Spinal cord (tissue), 9 donors: ENCODE measurements at regions not wholly inside any gene's neighbourhood (a gene's known extent, or its start where the extent isn't known, plus 50 kb on each side); places are given as distances from the start of the nearest gene placed in this dataset.

ENCODE experiments used
- DNase-seq, 6 donors: peaks; one replicate each; pipeline versions ENCODE4 v3.0.0 to v3.0.0-alpha.2; 2013 to 2015; ENCODE audit warnings: low spot score in 6 of 6, low read depth in 4 of 6
- H3K27ac ChIP-seq: one replicate; pipeline ENCODE4 v1.5.1; 2013; ENCODE audit warnings: low read depth, low read length, control low read depth
- H3K27me3 ChIP-seq: one replicate; pipeline ENCODE4 v1.6.1; 2013; ENCODE audit warnings: low read length; ENCODE audit not compliant: control insufficient read depth, insufficient read depth
- H3K36me3 ChIP-seq: one replicate; pipeline ENCODE4 v1.6.1; 2013; ENCODE audit warnings: low read length; ENCODE audit not compliant: control insufficient read depth, insufficient read depth
- H3K4me1 ChIP-seq: one replicate; pipeline ENCODE4 v1.6.1; 2013; ENCODE audit warnings: low read length; ENCODE audit not compliant: control insufficient read depth, insufficient read depth
- H3K4me3 ChIP-seq: one replicate; pipeline ENCODE4 v1.5.1; 2013; ENCODE audit warnings: low read depth, low read length, control low read depth
- H3K9me3 ChIP-seq: one replicate; pipeline ENCODE4 v1.6.1; 2013; ENCODE audit warnings: low read length; ENCODE audit not compliant: control insufficient read depth, insufficient read depth
- WGBS: methylation state at CpG from one replicate; pipeline ENCODE4 v1.1.5; 2013; ENCODE audit warnings: missing lambda C conversion rate; ENCODE audit not compliant: insufficient coverage; 5-methylcytosine and 5-hydroxymethylcytosine counted together
- donor health status: healthy.

DNA sequence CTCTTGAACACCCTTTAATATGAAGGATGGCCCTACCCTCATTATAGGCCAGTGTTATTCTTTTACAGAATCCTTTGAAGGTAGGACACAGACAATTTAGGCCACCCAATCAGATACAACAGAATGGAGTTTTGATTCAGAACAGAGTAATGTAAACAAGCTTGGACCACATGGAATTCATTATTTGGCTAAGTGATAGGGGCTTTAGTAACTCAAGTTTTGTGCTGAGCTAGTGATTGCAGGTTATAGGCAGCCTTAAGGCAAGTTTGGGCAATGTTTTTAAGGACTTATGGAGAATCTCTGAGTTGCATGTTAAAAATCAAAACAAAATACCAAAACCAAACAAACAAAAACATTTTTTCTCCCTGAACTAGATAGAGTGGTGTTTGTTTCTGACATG lies 312.1 kb upstream of the ROBO1 start:
- H3K36me3 ChIP-seq = no peaks in the 10 kb centered on the region
- no peak for DNase-seq
- H3K4me3 ChIP-seq = no peak overlapping the region
- no peak overlapping the region for H3K27ac ChIP-seq
- H3K4me1 ChIP-seq = no peaks in the 10 kb centered on the region
- H3K27me3 ChIP-seq = no peaks in the 10 kb centered on the region
- H3K9me3 ChIP-seq = peaks cover 2% of the 10 kb centered on the region

DNA sequence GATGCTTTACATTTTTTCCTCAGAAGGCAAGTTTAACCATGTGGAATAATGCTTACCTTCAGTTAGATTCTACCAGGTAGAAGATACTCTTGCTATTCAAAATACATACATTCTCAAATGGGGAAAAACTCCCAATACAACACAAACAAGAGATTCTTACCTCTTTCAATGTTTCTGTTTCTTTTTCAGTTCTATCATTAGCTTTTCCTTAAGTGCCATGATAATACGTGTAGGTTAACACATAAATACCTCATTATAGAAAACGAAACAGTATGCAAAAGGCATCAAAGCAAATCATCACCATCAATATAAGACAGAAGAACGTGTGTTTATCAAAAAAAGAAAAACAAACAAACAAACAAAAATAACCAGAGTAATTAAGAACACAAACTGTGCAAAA lies 300.7 kb upstream of the ROBO1 start:
- 100% methylated on average over 1 of the region's 3 CpGs for WGBS
- no peaks in the 10 kb centered on the region for H3K4me1 ChIP-seq

DNA sequence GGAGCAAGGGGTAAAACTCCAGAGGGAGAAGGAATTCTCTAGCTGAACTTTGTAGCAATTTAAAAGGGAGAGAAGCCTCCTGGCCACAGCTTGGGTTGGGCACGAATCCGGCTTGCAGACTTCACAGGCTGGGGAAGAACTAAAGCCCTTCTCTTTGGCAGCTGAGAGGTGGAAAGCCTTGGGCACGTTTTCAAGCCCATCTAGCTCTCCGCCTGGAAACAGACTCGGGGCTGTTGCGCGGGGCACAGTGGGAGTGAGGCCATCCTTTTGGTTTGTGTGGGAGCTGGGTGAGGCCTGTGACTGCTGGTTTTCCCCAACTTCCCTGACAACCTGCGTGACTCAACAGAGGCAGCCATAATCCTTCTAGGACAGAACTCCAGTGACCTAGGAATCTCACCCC lies 295.7 kb upstream of the ROBO1 start:
- WGBS = 94% methylated on average over 8 of the region's 8 CpGs
- no peaks in the 10 kb centered on the region for H3K27me3 ChIP-seq

More for the DNA sequence above, 300.7 kb upstream of the ROBO1 start:
- Histone ChIP-seq H3K4me3 (no peak overlapping the region), H3K27me3 (no peaks in the 10 kb centered on the region), H3K27ac (no peak overlapping the region), H3K36me3 (no peaks in the 10 kb centered on the region), H3K9me3 (no peaks in the 10 kb centered on the region)
- no peak for DNase-seq

DNA sequence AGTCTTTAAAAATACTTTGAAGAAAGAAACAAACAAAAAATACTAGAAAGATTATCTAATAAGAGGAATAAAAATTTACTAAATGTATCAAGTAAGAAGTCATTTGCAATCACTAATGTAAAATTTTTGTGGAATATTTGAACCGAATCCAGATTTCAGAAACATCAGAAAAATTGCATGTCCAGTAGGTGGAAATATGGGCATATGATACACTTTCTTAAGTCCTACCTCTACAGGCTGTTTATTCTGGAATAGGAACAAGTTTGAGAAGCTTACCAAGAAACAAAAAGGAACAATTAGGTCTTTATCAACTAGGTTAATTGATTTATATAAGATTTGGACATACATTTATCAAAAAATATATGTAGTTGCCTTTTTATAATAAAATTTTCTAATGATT lies 292.9 kb upstream of the ROBO1 start:
- no peaks in the 10 kb centered on the region for H3K27me3 ChIP-seq
- no peaks in the 10 kb centered on the region for H3K36me3 ChIP-seq
- H3K4me3 ChIP-seq = no peak overlapping the region
- no peaks in the 10 kb centered on the region for H3K9me3 ChIP-seq
- WGBS = no CpG with 5 or more reads among the region's 1 CpG
- DNase-seq = peak in 1 of 6 donors; percentile 4
- no peaks in the 10 kb centered on the region for H3K4me1 ChIP-seq
- no peak overlapping the region for H3K27ac ChIP-seq

More for the DNA sequence above, 295.7 kb upstream of the ROBO1 start:
- Histone ChIP-seq H3K4me1 (no peaks in the 10 kb centered on the region), H3K36me3 (no peaks in the 10 kb centered on the region), H3K9me3 (no peaks in the 10 kb centered on the region), H3K27ac (no peak overlapping the region), H3K4me3 (no peak overlapping the region)
- DNase-seq = no peak

DNA sequence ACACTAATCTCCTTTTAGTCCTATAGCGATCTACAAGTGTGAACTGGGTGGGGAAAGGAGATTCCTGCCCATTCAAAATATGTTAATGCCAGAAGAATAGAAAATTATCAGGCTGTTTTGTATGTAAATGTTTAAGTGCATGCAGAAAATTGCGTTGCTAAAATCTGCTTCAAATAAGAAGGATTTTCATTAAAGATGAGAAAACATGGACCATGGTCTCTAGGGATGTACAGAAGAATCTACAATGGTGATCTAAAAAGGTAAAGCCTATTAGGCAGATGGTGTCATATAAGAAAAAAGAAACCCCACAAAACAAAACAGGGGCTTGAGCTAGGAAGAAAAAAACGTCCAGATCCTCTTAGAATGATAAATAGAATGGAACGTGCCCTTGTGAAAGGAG lies 287.5 kb upstream of the ROBO1 start:
- H3K9me3 ChIP-seq = no peaks in the 10 kb centered on the region
- H3K4me3 ChIP-seq = no peak overlapping the region
- H3K27ac ChIP-seq = no peak overlapping the region
- DNase-seq = no peak
- WGBS = 33% methylated on average over 1 of the region's 4 CpGs
- H3K27me3 ChIP-seq = no peaks in the 10 kb centered on the region
- no peaks in the 10 kb centered on the region for H3K4me1 ChIP-seq
- no peaks in the 10 kb centered on the region for H3K36me3 ChIP-seq

DNA sequence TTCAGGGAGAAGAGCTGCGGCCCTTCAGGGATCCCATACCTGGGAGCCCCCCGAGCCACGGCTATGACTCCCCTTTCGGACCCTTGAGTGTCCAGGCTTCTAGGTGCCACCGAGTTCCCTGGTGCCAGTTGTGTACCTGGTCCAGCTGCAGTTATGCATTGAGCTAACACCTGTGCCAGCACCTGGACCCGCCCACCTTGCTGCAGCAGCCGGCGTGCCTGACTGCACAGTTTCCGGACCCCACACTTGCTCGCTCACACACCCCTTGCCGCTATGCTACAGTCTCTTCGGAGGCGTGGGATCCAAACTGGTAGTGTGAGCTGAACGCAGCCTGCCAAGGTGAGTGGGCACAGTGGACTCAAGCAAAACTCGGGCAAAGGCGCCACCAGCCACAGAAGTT lies 284.5 kb upstream of the ROBO1 start:
- no peak for DNase-seq
- no peak overlapping the region for H3K4me3 ChIP-seq
- no peak overlapping the region for H3K27ac ChIP-seq
- no peaks in the 10 kb centered on the region for H3K27me3 ChIP-seq
- WGBS = 95% methylated on average over 16 of the region's 16 CpGs
- no peaks in the 10 kb centered on the region for H3K4me1 ChIP-seq
- H3K36me3 ChIP-seq = no peaks in the 10 kb centered on the region
- no peaks in the 10 kb centered on the region for H3K9me3 ChIP-seq

DNA sequence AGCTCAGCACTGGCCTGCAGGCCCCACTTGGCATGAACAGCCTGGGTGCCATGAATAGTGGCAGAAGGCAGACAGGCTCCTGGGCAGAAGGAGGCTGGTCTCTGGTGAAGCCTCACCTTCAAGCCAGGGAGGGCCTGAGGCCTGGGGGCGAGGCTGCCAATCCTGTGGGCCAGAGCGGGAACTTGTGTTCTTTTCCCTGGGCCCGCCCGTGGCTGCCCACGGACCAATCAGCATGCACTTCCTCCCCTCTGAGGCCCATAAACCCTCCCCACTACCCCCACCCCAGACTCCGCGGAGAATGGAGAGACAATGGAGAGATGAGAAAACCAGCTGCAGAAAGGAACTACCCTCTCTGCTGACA lies 283.8 kb upstream of the ROBO1 start:
- H3K9me3 ChIP-seq = no peaks in the 10 kb centered on the region
- no peaks in the 10 kb centered on the region for H3K36me3 ChIP-seq
- no peak for DNase-seq
- 100% methylated on average over 1 of the region's 7 CpGs for WGBS
- H3K4me3 ChIP-seq = no peak overlapping the region
- H3K27ac ChIP-seq = no peak overlapping the region
- no peaks in the 10 kb centered on the region for H3K4me1 ChIP-seq
- H3K27me3 ChIP-seq = no peaks in the 10 kb centered on the region

DNA sequence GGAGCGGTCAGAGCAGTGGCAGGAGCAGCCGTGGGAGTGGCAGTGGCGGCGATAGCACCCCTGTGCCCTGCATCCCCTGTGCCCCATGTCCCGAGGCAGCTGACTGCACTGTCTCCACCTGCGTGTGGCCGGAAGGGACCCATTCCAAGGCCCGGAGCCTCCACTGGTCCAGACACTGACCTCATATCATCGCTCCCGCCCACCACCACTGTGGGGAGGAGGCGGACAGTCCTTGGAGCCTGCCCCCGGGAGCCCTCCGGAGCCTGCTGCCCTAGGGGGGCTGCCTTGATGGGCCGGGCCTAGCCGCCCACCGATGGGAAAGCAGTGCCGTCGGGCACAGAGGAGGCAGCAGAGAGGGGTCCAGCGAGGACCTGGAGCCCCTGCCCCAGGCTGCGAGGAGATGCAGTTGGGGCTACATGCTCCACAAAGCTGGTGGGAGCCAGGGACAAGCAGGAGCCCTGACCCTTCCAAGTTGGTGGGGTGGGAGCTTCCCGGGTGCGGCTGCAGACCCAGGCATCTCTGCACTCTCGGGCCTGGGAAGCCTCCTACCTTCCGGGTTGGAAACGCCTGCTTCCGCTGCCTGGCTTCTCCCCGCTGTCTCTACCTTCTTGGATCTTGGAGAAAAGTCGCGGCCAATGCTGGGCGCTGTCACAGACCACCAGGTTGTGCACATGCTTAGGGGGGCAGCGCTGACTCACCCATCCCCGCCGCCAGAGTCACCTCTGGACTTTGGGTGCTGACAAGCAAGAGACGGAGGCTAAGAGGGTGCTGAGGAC lies 283.2 kb upstream of the ROBO1 start:
- H3K4me3 ChIP-seq = no peak overlapping the region
- no peaks in the 10 kb centered on the region for H3K4me1 ChIP-seq
- 90% methylated on average over 33 of the region's 34 CpGs for WGBS
- no peaks in the 10 kb centered on the region for H3K9me3 ChIP-seq
- no peak overlapping the region for H3K27ac ChIP-seq
- DNase-seq = no peak
- no peaks in the 10 kb centered on the region for H3K27me3 ChIP-seq
- H3K36me3 ChIP-seq = no peaks in the 10 kb centered on the region

DNA sequence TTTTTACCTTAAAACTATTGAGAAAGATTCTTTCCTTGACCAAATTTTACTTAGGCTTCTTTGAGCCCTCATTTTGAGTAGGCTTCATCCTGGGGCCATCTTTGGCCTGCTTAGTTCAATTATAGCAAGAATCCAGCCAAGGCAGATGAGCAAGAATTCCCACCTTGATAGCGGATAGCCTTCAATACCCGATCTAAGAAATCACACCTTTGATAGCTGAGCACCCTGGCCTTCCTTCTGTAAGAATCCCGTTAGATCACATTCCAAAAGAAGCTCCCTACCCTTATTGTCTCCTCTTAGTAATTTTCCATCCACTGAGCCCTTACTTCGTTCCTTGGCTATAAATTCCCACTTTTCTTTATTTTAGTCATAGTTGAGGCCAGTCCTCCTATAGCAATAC lies 275.4 kb upstream of the ROBO1 start:
- H3K4me1 ChIP-seq = no peaks in the 10 kb centered on the region
- 91% methylated on average over 3 of the region's 4 CpGs for WGBS
- DNase-seq = no peak
- no peak overlapping the region for H3K4me3 ChIP-seq
- no peaks in the 10 kb centered on the region for H3K9me3 ChIP-seq
- H3K27ac ChIP-seq = no peak overlapping the region
- no peaks in the 10 kb centered on the region for H3K36me3 ChIP-seq
- H3K27me3 ChIP-seq = no peaks in the 10 kb centered on the region

DNA sequence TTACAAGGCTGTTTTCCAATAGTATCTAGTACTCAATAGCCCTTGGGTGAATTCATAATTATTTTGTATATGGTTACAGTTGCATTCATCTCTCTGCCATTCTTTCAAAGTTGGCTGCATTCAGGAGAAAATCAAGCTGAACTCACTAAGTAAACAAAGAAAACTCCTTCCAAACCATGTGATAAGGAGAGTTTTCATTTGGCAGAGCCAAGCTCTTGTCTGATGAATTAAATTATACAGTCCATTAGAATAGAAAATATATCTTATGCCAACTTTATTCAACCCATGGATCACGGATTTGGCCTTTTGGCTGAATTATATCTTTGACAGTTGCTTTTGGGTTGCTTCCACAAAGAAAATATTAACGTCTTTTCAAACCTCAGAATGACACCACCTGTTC lies 272.3 kb upstream of the ROBO1 start:
- Histone ChIP-seq H3K4me3 (no peak overlapping the region), H3K4me1 (no peaks in the 10 kb centered on the region), H3K9me3 (no peaks in the 10 kb centered on the region), H3K36me3 (no peaks in the 10 kb centered on the region), H3K27ac (no peak overlapping the region), H3K27me3 (no peaks in the 10 kb centered on the region)
- WGBS = no CpG with 5 or more reads among the region's 2 CpGs
- peak in 1 of 6 donors; percentile 6 for DNase-seq
